Activated CD4-positive, alpha-beta T cell treated with anti-CD3 and anti-CD28 coated beads for 36 hours (primary cell): ENCODE measurements at regions not wholly inside any gene's neighbourhood (a gene's known extent, or its start where the extent isn't known, plus 50 kb on each side); places are given as distances from the start of the nearest gene placed in this dataset.

Experiments used
- ATAC-seq: fragments of 200-7000 bp; cut with Tn5 transposase; one replicate; pipeline ENCODE4 v1.10.0; 2021; ENCODE audit warnings: mild to moderate bottlenecking, moderate library complexity
- CTCF ChIA-PET: fragments of 350-600 bp; sonication (Branson Sonifier 250); formaldehyde crosslinking; loops from one replicate; lab custom pipeline; 2021; ENCODE audit warnings: antibody characterized with exemption; lab: Charles Lee
- POLR2A ChIA-PET: fragments of 350-600 bp; sonication (Branson Sonifier 250); formaldehyde crosslinking; loops from one replicate; lab custom pipeline; 2021; ENCODE audit warnings: antibody characterized with exemption, inconsistent platforms; lab: Charles Lee
- DNase-seq: peaks from one replicate; pipeline ENCODE4 v3.0.0-alpha.2; 2020
- H3K27ac Mint-ChIP-seq: one replicate; pipeline ENCODE4 v1.8.0; 2021; ENCODE audit warnings: mixed read lengths
- H3K27me3 Mint-ChIP-seq: one replicate; pipeline ENCODE4 v1.8.0; 2021; ENCODE audit warnings: mixed read lengths
- H3K36me3 Mint-ChIP-seq: one replicate; pipeline ENCODE4 v1.8.0; 2021; ENCODE audit warnings: low read depth, mixed read lengths
- H3K4me1 Mint-ChIP-seq: one replicate; pipeline ENCODE4 v1.8.0; 2021; ENCODE audit warnings: mixed read lengths
- H3K4me3 Mint-ChIP-seq: one replicate; pipeline ENCODE4 v1.8.0; 2021; ENCODE audit warnings: mild to moderate bottlenecking, moderate library complexity, mixed read lengths
- H3K9me3 Mint-ChIP-seq: one replicate; pipeline ENCODE4 v1.8.0; 2021; ENCODE audit warnings: low read depth, mixed read lengths
- intact Hi-C, 2 experiments: fragments of 100-400 bp; cut with DNase I in 1 of 2; cut with micrococcal nuclease in 1 of 2; formaldehyde crosslinking; loops; one replicate each; pipeline versions ENCODE4 v1.14.2 to v1.15.1; 2022 to 2024; cut with DNase I, micrococcal nuclease

DNA sequence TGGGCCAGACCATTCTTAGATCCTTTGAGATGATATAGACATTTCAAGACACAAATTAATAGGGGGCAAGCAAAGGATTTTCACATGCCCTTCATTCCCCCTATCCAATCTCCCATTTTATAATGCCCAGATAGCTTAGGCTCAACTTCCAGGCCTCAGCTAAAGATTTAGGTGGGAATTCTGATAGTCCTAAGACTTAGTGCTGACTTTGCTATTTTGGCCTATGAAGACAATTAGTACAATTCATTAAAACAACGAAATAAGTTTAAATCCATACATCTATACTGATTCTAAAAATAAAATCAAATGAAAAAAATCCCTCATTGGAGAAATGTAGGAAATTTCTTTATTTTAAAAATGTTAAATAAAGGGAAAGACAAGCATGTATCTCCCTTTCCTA lies 259.5 kb downstream of the CBLN4 start:
- ATAC-seq: no peak
- Mint-ChIP-seq H3K4me3 (no peak overlapping the region), H3K27ac (no peak overlapping the region), H3K4me1 (no peaks in the 10 kb centered on the region), H3K27me3 (no peaks in the 10 kb centered on the region), H3K9me3 (peaks cover 2% of the 10 kb centered on the region), H3K36me3 (no peaks in the 10 kb centered on the region)
- intact Hi-C loops: no loop called here
- POLR2A ChIA-PET: no interaction called here
- CTCF ChIA-PET: interaction anchor here (0.7 kb wide), 1 partner anchor 9 kb away, joined by 3 read pairs; no protein-coding TSS in a partner anchor
- DNase-seq: no peak

DNA sequence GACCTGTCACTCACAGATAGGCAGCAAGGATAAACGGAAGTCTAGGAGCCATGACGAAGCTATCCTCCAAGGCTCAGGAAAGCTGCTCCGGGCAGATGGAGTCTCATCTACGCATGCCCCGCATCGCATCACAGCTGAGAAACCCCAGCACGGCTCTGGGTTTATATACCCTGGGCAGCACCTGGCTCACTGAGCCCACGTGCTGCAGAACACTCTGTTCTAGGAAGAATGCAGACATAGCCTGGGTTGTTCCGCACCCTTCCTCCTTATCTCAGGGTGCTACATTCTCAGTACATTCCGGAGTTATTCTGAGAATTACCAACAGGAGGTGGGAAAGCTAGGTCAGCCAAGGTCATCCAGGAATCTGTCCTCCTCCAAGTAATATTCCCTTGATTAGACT lies 260.4 kb downstream of the CBLN4 start:
- POLR2A ChIA-PET: no interaction called here
- Mint-ChIP-seq H3K4me3 (no peak overlapping the region), H3K4me1 (no peaks in the 10 kb centered on the region), H3K9me3 (peaks cover 2% of the 10 kb centered on the region), H3K27ac (no peak overlapping the region), H3K27me3 (no peaks in the 10 kb centered on the region), H3K36me3 (no peaks in the 10 kb centered on the region)
- CTCF ChIA-PET: no interaction called here
- intact Hi-C loops: no loop called here
- no peak for ATAC-seq
- no peak for DNase-seq

DNA sequence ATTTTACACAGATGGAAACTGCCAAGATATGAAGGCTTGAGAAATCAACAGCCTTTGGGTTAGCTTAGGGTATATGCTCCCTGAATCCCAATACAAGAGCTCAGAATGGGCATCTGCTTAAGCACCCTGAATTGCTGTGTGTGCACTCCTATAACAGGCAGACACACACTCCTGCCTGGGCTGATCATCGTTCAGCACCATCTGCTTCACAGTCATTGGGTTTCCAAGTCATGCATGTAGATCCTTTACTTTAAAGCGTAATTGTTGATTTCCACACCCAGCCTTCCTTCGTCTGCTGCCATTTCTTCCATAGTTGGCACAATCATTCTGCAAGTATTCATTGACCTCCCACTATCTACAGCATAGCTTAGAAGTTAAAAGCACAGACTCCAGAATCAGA lies 263.5 kb downstream of the CBLN4 start:
- H3K27me3 Mint-ChIP-seq: no peaks in the 10 kb centered on the region
- H3K9me3 Mint-ChIP-seq: peaks cover 7% of the 10 kb centered on the region
- H3K27ac Mint-ChIP-seq: no peak overlapping the region
- ATAC-seq (no peak), DNase-seq (no peak)
- no peaks in the 10 kb centered on the region for H3K4me1 Mint-ChIP-seq
- intact Hi-C loops: no loop called here
- no peaks in the 10 kb centered on the region for H3K36me3 Mint-ChIP-seq
- ChIA-PET POLR2A (no interaction called here), CTCF (no interaction called here)
- no peak overlapping the region for H3K4me3 Mint-ChIP-seq

DNA sequence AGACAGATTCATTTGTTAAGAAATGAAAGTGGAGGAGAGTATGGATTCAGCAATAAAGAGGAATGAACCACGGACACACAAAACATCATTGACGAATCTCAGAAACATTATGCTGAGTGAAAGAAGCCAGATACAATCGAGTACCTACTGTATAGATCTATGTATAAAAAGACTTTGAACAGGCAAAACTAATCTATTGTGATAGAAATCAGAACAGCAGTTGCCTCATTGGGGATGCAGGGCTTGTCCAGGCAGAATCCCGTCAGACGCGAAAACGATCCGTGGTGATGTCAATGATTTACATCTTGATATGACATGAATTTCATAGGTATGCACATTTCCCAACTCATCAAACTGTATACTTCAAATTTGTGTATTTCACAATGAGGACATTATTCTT lies 265.2 kb downstream of the CBLN4 start:
- intact Hi-C loops: no loop called here
- H3K4me3 Mint-ChIP-seq: no peak overlapping the region
- no peaks in the 10 kb centered on the region for H3K36me3 Mint-ChIP-seq
- no peaks in the 10 kb centered on the region for H3K27me3 Mint-ChIP-seq
- H3K9me3 Mint-ChIP-seq: peaks cover 8% of the 10 kb centered on the region
- no peak overlapping the region for H3K27ac Mint-ChIP-seq
- ChIA-PET CTCF (no interaction called here), POLR2A (no interaction called here)
- H3K4me1 Mint-ChIP-seq: no peaks in the 10 kb centered on the region
- ATAC-seq (no peak), DNase-seq (no peak)

DNA sequence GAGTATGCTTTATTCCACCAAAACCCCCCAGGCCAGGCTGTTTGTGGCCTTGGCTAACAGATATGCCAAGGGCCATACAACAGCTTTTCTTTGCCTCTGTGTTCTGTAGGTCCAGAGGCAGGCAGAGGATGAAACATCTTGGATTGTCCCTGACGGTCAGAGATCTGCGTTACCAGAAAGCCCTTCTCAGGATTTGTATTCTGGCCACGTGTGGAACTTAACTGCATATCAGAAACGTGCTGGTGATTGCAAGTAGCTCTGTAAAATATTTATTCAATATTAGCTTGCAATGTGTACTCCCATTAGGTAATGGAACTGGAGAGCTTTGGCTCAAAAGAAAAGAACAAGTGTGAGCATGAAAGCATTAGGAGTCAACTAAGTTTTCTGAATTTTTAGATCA lies 275.0 kb downstream of the CBLN4 start:
- intact Hi-C loops: no loop called here
- DNase-seq (no peak), ATAC-seq (no peak)
- POLR2A ChIA-PET: no interaction called here
- H3K9me3 Mint-ChIP-seq: peaks cover 3% of the 10 kb centered on the region
- CTCF ChIA-PET: no interaction called here
- H3K4me1 Mint-ChIP-seq: no peaks in the 10 kb centered on the region
- H3K27ac Mint-ChIP-seq: no peak overlapping the region
- H3K27me3 Mint-ChIP-seq: no peaks in the 10 kb centered on the region
- no peak overlapping the region for H3K4me3 Mint-ChIP-seq
- no peaks in the 10 kb centered on the region for H3K36me3 Mint-ChIP-seq

DNA sequence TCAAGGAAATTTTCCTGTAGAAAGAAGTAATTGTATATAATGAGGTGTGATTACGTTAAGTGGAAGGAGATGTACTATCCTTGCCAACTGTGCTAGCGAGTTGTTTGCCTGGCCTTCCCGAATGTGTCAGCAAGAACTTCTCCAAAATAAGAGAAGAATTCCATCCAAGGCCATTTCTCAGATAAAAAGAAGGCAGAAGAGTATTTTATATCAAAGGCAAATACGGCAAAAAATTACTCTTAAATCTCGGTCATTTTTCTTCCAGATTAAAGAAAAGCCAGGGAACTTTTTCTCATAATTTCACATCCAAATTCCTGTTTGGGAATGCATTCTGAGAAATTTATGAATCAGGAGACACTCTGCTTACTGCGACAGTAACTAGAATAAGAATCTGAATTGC lies 290.6 kb downstream of the CBLN4 start:
- H3K4me1 Mint-ChIP-seq: no peaks in the 10 kb centered on the region
- no peak overlapping the region for H3K27ac Mint-ChIP-seq
- no peaks in the 10 kb centered on the region for H3K36me3 Mint-ChIP-seq
- ChIA-PET CTCF (no interaction called here), POLR2A (no interaction called here)
- intact Hi-C loops: no loop called here
- H3K27me3 Mint-ChIP-seq: no peaks in the 10 kb centered on the region
- no peak for ATAC-seq
- H3K9me3 Mint-ChIP-seq: peaks cover 7% of the 10 kb centered on the region
- H3K4me3 Mint-ChIP-seq: no peak overlapping the region
- no peak for DNase-seq

DNA sequence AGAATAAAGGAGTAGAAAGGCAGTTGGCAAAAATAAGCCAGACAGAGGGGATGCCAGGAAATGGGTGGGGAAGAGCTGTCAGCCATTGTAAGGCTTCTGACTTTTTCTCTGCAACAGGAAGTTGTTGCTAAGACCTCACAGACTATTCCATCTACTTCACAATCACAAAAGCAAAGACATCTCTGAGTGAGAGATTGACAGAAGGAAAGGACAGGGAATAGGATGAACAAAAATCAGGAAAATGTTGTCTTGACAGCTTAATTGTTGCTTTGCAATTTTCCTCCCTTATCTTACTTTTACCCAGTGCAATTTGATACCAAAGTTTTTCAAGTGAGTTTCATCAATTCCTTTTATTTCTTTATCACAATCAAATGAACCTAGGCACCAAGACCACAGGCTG lies 291.2 kb downstream of the CBLN4 start:
- POLR2A ChIA-PET: no interaction called here
- Mint-ChIP-seq H3K27me3 (no peaks in the 10 kb centered on the region), H3K36me3 (no peaks in the 10 kb centered on the region), H3K4me3 (no peak overlapping the region), H3K4me1 (no peaks in the 10 kb centered on the region), H3K9me3 (peaks cover 9% of the 10 kb centered on the region), H3K27ac (no peak overlapping the region)
- ATAC-seq (no peak), DNase-seq (no peak)
- intact Hi-C loops: no loop called here
- CTCF ChIA-PET: no interaction called here

DNA sequence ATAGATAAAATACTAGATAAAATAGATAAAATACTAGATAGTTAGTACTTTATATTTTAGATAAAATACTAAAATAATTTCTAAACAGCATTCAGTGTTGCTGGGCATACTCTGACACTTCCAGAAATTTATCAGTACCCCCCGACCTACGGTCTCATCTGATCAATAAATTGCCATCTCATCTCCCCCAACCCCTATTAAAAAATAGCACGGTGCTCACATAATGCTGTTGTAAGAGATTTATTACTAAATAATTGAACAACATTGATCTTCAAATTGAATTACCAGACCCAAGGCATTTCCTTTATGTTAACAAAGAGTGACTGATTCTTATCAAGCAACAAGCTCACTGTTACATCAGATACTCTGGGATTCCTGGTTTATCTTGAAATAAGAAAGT lies 300.9 kb downstream of the CBLN4 start:
- ChIA-PET POLR2A (no interaction called here), CTCF (no interaction called here)
- H3K27ac Mint-ChIP-seq: no peak overlapping the region
- ATAC-seq (no peak), DNase-seq (no peak)
- no peaks in the 10 kb centered on the region for H3K36me3 Mint-ChIP-seq
- H3K4me1 Mint-ChIP-seq: no peaks in the 10 kb centered on the region
- peaks cover 11% of the 10 kb centered on the region for H3K9me3 Mint-ChIP-seq
- no peaks in the 10 kb centered on the region for H3K27me3 Mint-ChIP-seq
- intact Hi-C loops: no loop called here
- no peak overlapping the region for H3K4me3 Mint-ChIP-seq

DNA sequence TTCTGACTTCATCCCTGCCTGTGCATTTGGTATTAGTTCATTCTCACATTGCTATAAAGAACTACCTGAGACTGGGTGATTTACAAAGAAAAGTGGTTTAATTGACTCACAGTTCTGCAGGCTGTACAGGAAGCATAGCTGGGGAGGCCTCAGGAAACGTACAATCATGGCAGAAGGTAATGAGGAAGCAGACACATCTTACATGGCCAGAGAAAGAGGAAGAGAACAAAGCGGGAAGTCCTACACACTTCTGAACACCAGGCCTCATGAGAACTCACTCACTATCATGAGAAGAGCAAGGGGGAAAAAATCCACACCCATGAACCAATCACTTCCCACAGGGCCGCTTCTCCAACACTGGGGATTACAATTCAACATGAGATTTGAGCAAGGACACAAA lies 303.9 kb downstream of the CBLN4 start:
- Mint-ChIP-seq H3K4me1 (no peaks in the 10 kb centered on the region), H3K27me3 (no peaks in the 10 kb centered on the region), H3K27ac (no peak overlapping the region), H3K36me3 (no peaks in the 10 kb centered on the region), H3K4me3 (no peak overlapping the region), H3K9me3 (peaks cover 4% of the 10 kb centered on the region)
- DNase-seq (no peak), ATAC-seq (no peak)
- POLR2A ChIA-PET: no interaction called here
- CTCF ChIA-PET: no interaction called here
- intact Hi-C loops: no loop called here

DNA sequence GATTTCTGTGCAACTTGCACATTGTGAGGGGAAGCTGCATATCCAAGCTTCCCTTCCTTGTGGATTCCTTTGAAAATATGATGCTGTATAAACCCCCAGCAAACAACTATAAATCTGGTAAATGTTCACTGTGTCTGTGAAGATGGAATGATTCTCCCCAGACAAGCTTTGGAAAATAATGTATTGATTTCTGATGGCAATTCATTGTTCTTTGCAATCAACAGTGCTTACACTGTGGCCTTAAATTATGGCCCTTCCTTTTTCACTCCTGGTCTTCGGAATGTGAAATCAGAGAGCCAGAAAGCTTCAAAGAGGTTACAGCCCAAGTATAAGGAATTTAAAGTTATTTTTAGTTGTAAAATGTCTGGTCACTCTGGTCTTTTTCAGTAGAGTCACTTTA lies 308.8 kb downstream of the CBLN4 start:
- no peaks in the 10 kb centered on the region for H3K4me1 Mint-ChIP-seq
- no peak overlapping the region for H3K27ac Mint-ChIP-seq
- ATAC-seq (no peak), DNase-seq (no peak)
- peaks cover 5% of the 10 kb centered on the region for H3K9me3 Mint-ChIP-seq
- H3K4me3 Mint-ChIP-seq: no peak overlapping the region
- ChIA-PET POLR2A (no interaction called here), CTCF (no interaction called here)
- H3K36me3 Mint-ChIP-seq: no peaks in the 10 kb centered on the region
- intact Hi-C loops: no loop called here
- H3K27me3 Mint-ChIP-seq: no peaks in the 10 kb centered on the region

DNA sequence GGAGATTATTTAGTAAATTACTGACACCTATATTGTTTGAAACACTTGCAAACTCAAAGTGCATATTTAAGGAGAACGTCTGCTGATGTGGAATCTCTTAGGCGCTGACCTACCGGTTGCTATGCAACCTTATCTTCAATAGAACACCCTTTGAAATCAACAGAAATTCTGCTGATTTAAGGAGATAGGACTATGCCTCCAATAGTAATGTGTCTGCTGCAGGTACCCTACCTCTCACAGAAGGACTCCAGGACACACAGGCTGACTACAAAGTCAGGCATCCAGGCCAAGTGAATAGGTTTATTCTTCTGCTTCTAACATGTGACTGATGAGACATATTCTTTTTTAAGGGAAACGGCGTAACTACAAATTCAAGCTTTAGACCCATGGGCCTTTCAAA lies 311.7 kb downstream of the CBLN4 start:
- CTCF ChIA-PET: no interaction called here
- POLR2A ChIA-PET: no interaction called here
- peaks cover 3% of the 10 kb centered on the region for H3K9me3 Mint-ChIP-seq

DNA sequence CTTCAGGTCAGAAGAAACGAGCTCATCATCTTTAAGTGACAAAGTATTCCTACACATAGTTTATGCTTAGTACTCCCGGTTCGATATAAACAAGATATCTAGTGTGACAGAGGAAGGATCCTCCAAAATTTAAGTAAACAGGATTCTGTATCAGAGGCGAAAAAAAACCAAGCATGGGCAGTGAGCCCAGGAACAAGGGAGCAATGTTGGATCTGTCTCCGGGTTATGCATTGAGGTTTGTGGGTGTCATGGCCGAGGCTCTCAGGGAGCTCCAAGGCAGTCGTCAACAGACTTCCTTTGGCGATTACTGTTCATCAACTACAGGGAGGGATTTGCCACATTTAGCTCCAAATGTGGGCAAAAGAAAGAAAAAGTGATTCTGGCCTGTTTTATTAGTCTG lies 319.5 kb downstream of the CBLN4 start:
- Mint-ChIP-seq H3K4me1 (no peaks in the 10 kb centered on the region), H3K27ac (no peak overlapping the region), H3K27me3 (peaks cover 2% of the 10 kb centered on the region), H3K4me3 (no peak overlapping the region), H3K36me3 (no peaks in the 10 kb centered on the region), H3K9me3 (peaks cover 4% of the 10 kb centered on the region)
- ChIA-PET POLR2A (no interaction called here), CTCF (no interaction called here)
- DNase-seq: no peak
- intact Hi-C loops: no loop called here
- no peak for ATAC-seq

More for the DNA sequence above, 311.7 kb downstream of the CBLN4 start:
- H3K4me3 Mint-ChIP-seq: no peak overlapping the region
- no peaks in the 10 kb centered on the region for H3K36me3 Mint-ChIP-seq
- no peak for DNase-seq
- no peaks in the 10 kb centered on the region for H3K4me1 Mint-ChIP-seq
- no peaks in the 10 kb centered on the region for H3K27me3 Mint-ChIP-seq
- no peak overlapping the region for H3K27ac Mint-ChIP-seq
- no peak for ATAC-seq
- intact Hi-C loops: no loop called here

DNA sequence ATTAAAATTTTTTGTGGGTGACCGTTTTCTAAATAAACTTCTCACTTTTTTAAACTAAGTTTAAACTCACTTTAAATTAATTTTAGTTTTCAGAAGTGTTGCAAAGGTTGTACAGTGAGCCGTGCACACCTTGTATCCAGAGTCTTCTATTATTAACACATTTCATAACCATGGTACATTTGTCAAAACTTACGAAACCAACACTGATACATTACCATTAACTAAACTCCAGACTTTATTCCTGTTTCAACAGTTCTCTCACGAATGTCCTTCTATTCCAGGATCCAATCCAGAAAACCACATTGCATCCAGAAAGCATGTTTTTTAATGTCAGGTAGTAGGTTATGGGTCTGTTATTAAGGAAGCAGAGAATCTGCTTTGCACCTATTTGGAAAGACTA lies 319.9 kb downstream of the CBLN4 start:
- Mint-ChIP-seq H3K4me3 (no peak overlapping the region), H3K27me3 (peaks cover 2% of the 10 kb centered on the region), H3K4me1 (no peaks in the 10 kb centered on the region), H3K36me3 (no peaks in the 10 kb centered on the region), H3K27ac (no peak overlapping the region), H3K9me3 (peaks cover 4% of the 10 kb centered on the region)
- CTCF ChIA-PET: no interaction called here
- ATAC-seq (no peak), DNase-seq (no peak)
- intact Hi-C loops: no loop called here
- POLR2A ChIA-PET: no interaction called here
